ENCODE measurements at regions not wholly inside any gene's neighbourhood (a gene's known extent, or its start where the extent isn't known, plus 50 kb on each side); places are given as distances from the start of the nearest gene placed in this dataset.
"Not testable (repeated sequence)": the region's sequence is repeated elsewhere in the genome, so short reads cannot be mapped to it uniquely, and the experiment has no call there.

- no peak for DNase-seq (ENCODE audit: missing footprints)
- ATAC-seq = no peak
- intact Hi-C loops (cut with DNase I) = no loop called here
Measured at GRCh38 chr20:43375591-43375990, 82.1 kb upstream of the SRSF6 start.

GRCh38 chr20:43372051-43372450 is 85.6 kb upstream of the SRSF6 start:
- ATAC-seq (no peak), DNase-seq (ENCODE audit: missing footprints) (no peak)
- intact Hi-C loops (cut with DNase I) = no loop called here

- intact Hi-C loops (cut with DNase I) = no loop called here
- ATAC-seq (no peak), DNase-seq (ENCODE audit: missing footprints) (no peak)
Measured at GRCh38 chr20:43365691-43366090, 92.0 kb upstream of the SRSF6 start.

GRCh38 chr20:43364001-43364400 is 93.7 kb upstream of the SRSF6 start:
- ATAC-seq = no peak
- intact Hi-C loops (cut with DNase I) = no loop called here
- no peak for DNase-seq (ENCODE audit: missing footprints)

- ATAC-seq = no peak
- intact Hi-C loops (cut with DNase I) = no loop called here
- DNase-seq (ENCODE audit: missing footprints) = no peak
Measured at GRCh38 chr20:43363506-43363905, 94.2 kb upstream of the SRSF6 start.

- DNase-seq (ENCODE audit: missing footprints) (no peak), ATAC-seq (no peak)
- intact Hi-C loops (cut with DNase I) = no loop called here
Measured at GRCh38 chr20:43361526-43361925, 96.2 kb upstream of the SRSF6 start.

- ATAC-seq = no peak
- DNase-seq (ENCODE audit: missing footprints) = no peak
- intact Hi-C loops (cut with DNase I) = no loop called here
Measured at GRCh38 chr20:43360016-43360415, 97.7 kb upstream of the SRSF6 start.

GRCh38 chr20:43358811-43359210 is 98.9 kb upstream of the SRSF6 start:
- intact Hi-C loops (cut with DNase I) = no loop called here
- DNase-seq (ENCODE audit: missing footprints) = no peak
- no peak for ATAC-seq

- intact Hi-C loops (cut with DNase I) = no loop called here
- no peak for ATAC-seq
- no peak for DNase-seq (ENCODE audit: missing footprints)
Measured at GRCh38 chr20:43357352-43357751, 100.3 kb upstream of the SRSF6 start.

- DNase-seq (ENCODE audit: missing footprints) (no peak), ATAC-seq (no peak)
- intact Hi-C loops (cut with DNase I) = no loop called here
Measured at GRCh38 chr20:43355610-43356009, 102.1 kb upstream of the SRSF6 start.

GRCh38 chr20:43352996-43353395 is 104.7 kb upstream of the SRSF6 start:
- intact Hi-C loops (cut with DNase I) = no loop called here
- no peak for ATAC-seq
- no peak for DNase-seq (ENCODE audit: missing footprints)

GRCh38 chr20:43350694-43351093 is 107.0 kb upstream of the SRSF6 start:
- DNase-seq (ENCODE audit: missing footprints); ATAC-seq; intact Hi-C loops (cut with DNase I): not testable (repeated sequence)

GRCh38 chr20:43349841-43350240 is 107.9 kb upstream of the SRSF6 start:
- ATAC-seq = no peak
- intact Hi-C loops (cut with DNase I) = no loop called here

GRCh38 chr20:43347839-43348238 is 109.9 kb upstream of the SRSF6 start:
- DNase-seq (ENCODE audit: missing footprints); intact Hi-C loops (cut with DNase I); ATAC-seq: not testable (repeated sequence)

More at GRCh38 chr20:43349841-43350240, 107.9 kb upstream of the SRSF6 start:
- DNase-seq (ENCODE audit: missing footprints) = no peak

GRCh38 chr20:43345676-43346075 is 112.0 kb upstream of the SRSF6 start:
- no peak for ATAC-seq
- intact Hi-C loops (cut with DNase I) = no loop called here
- DNase-seq (ENCODE audit: missing footprints) = no peak

GRCh38 chr20:43341511-43341910 is 116.2 kb upstream of the SRSF6 start:
- no peak for DNase-seq (ENCODE audit: missing footprints)
- no peak for ATAC-seq
- intact Hi-C loops (cut with DNase I) = no loop called here

GRCh38 chr20:43337036-43337435 is 120.7 kb upstream of the SRSF6 start:
- DNase-seq (ENCODE audit: missing footprints) (no peak), ATAC-seq (no peak)
- intact Hi-C loops (cut with DNase I) = no loop called here

GRCh38 chr20:43334080-43334479 is 123.6 kb upstream of the SRSF6 start:
- intact Hi-C loops (cut with DNase I) = no loop called here
- ATAC-seq = no peak
- DNase-seq (ENCODE audit: missing footprints) = no peak

- peak; percentile 62 for ATAC-seq
- intact Hi-C loops (cut with DNase I) = no loop called here
- DNase-seq (ENCODE audit: missing footprints) = no peak
Measured at GRCh38 chr20:43331906-43332305, 125.8 kb upstream of the SRSF6 start.

- no peak for DNase-seq (ENCODE audit: missing footprints)
- no peak for ATAC-seq
- intact Hi-C loops (cut with DNase I) = no loop called here
Measured at GRCh38 chr20:43328697-43329096, 129.0 kb upstream of the SRSF6 start.

- intact Hi-C loops (cut with DNase I); ATAC-seq; DNase-seq (ENCODE audit: missing footprints): not testable (repeated sequence)
Measured at GRCh38 chr20:43327234-43327633, 130.5 kb upstream of the SRSF6 start.

- DNase-seq (ENCODE audit: missing footprints) = no peak
- ATAC-seq = no peak
- intact Hi-C loops (cut with DNase I) = no loop called here
Measured at GRCh38 chr20:43325926-43326325, 131.8 kb upstream of the SRSF6 start.
